SKM-1 (cell line): ENCODE measurements at regions not wholly inside any gene's neighbourhood (a gene's known extent, or its start where the extent isn't known, plus 50 kb on each side); places are given as distances from the start of the nearest gene placed in this dataset.
"Not testable (repeated sequence)": the region's sequence is repeated elsewhere in the genome, so short reads cannot be mapped to it uniquely, and the experiment has no call there.

Source experiments
- DNase-seq: peaks from one replicate; lab custom pipeline; 2025; ENCODE audit not compliant: unreplicated experiment; lab: John Stamatoyannopoulos, UW

GRCh38 chr14:105675433-105675832, 149.1 kb downstream of the TMEM121 start:
- DNase-seq, result not testable (repeated sequence)

- not testable (repeated sequence) for DNase-seq
These were observed 149.7 kb downstream of the TMEM121 start for GRCh38 chr14:105675905-105676670.

GRCh38 chr14:105678057-105678456, 151.7 kb downstream of the TMEM121 start:
- not testable (repeated sequence) for DNase-seq

GRCh38 chr14:105678996-105679958, 152.9 kb downstream of the TMEM121 start:
- not testable (repeated sequence) for DNase-seq

- DNase-seq, result not testable (repeated sequence)
These were observed 153.8 kb downstream of the TMEM121 start for GRCh38 chr14:105679959-105680735.

- DNase-seq, result not testable (repeated sequence)
These were observed 154.3 kb downstream of the TMEM121 start for GRCh38 chr14:105680736-105681098.

GRCh38 chr14:105681606-105682185, 155.3 kb downstream of the TMEM121 start:
- DNase-seq, result not testable (repeated sequence)

- not testable (repeated sequence) for DNase-seq
These were observed 156.1 kb downstream of the TMEM121 start for GRCh38 chr14:105682442-105682841.

GRCh38 chr14:105682956-105683570, 156.7 kb downstream of the TMEM121 start:
- DNase-seq, result no peak

GRCh38 chr14:105684056-105684455, 157.7 kb downstream of the TMEM121 start:
- not testable (repeated sequence) for DNase-seq

- not testable (repeated sequence) for DNase-seq
These were observed 158.2 kb downstream of the TMEM121 start for GRCh38 chr14:105684597-105684996.

GRCh38 chr14:105685003-105685402, 158.6 kb downstream of the TMEM121 start:
- no peak for DNase-seq

GRCh38 chr14:105685605-105686004, 159.2 kb downstream of the TMEM121 start:
- DNase-seq, result not testable (repeated sequence)

- DNase-seq, result not testable (repeated sequence)
These were observed 159.7 kb downstream of the TMEM121 start for GRCh38 chr14:105686050-105686449.

- not testable (repeated sequence) for DNase-seq
These were observed 160.2 kb downstream of the TMEM121 start for GRCh38 chr14:105686462-105687170.

- DNase-seq, result not testable (repeated sequence)
These were observed 161.0 kb downstream of the TMEM121 start for GRCh38 chr14:105687171-105688022.

- DNase-seq, result not testable (repeated sequence)
These were observed 161.6 kb downstream of the TMEM121 start for GRCh38 chr14:105688023-105688351.

- DNase-seq, result not testable (repeated sequence)
These were observed 162.4 kb downstream of the TMEM121 start for GRCh38 chr14:105688664-105689221.
